Activated gamma-delta T cell treated with anti-CD3 and anti-CD28 coated beads, Interleukin-2, amount 50 U/mL, for 16 hours (primary cell): ENCODE measurements at regions not wholly inside any gene's neighbourhood (a gene's known extent, or its start where the extent isn't known, plus 50 kb on each side); places are given as distances from the start of the nearest gene placed in this dataset.

Experiments
- DNase-seq: peaks from one replicate; pipeline ENCODE4 v3.0.0-alpha.2; 2020; ENCODE audit warnings: low read depth

GRCh38 chr2:120809151-120809550 is 73.5 kb downstream of the GLI2 start:
- DNase-seq, result no peak

GRCh38 chr2:120809609-120810440 is 74.2 kb downstream of the GLI2 start:
- no peak for DNase-seq

GRCh38 chr2:120810639-120811038 is 75.0 kb downstream of the GLI2 start:
- no peak for DNase-seq

- DNase-seq, result no peak
Observed at GRCh38 chr2:120812866-120813265, 77.2 kb downstream of the GLI2 start.

- DNase-seq, result no peak
Observed at GRCh38 chr2:120814352-120814751, 78.7 kb downstream of the GLI2 start.

GRCh38 chr2:120815292-120815691 is 79.6 kb downstream of the GLI2 start:
- DNase-seq, result no peak

GRCh38 chr2:120817136-120817955 is 81.7 kb downstream of the GLI2 start:
- no peak for DNase-seq

- no peak for DNase-seq
Observed at GRCh38 chr2:120817956-120818325, 82.3 kb downstream of the GLI2 start.

GRCh38 chr2:120818441-120818920 is 82.8 kb downstream of the GLI2 start:
- no peak for DNase-seq

- no peak for DNase-seq
Observed at GRCh38 chr2:120819720-120820210, 84.1 kb downstream of the GLI2 start.

- DNase-seq, result no peak
Observed at GRCh38 chr2:120820263-120820952, 84.7 kb downstream of the GLI2 start.

GRCh38 chr2:120820953-120821279 is 85.2 kb downstream of the GLI2 start:
- no peak for DNase-seq

- no peak for DNase-seq
Observed at GRCh38 chr2:120821446-120822160, 85.9 kb downstream of the GLI2 start.

GRCh38 chr2:120822933-120823332 is 87.3 kb downstream of the GLI2 start:
- DNase-seq, result no peak

- no peak for DNase-seq
Observed at GRCh38 chr2:120823551-120823950, 87.9 kb downstream of the GLI2 start.

- no peak for DNase-seq
Observed at GRCh38 chr2:120824246-120824645, 88.6 kb downstream of the GLI2 start.

GRCh38 chr2:120825370-120826259 is 89.9 kb downstream of the GLI2 start:
- DNase-seq, result no peak

GRCh38 chr2:120826260-120826648 is 90.6 kb downstream of the GLI2 start:
- DNase-seq, result no peak

GRCh38 chr2:120826716-120827410 is 91.2 kb downstream of the GLI2 start:
- DNase-seq, result no peak

- DNase-seq, result no peak
Observed at GRCh38 chr2:120828066-120828465, 92.4 kb downstream of the GLI2 start.
